ENCODE measurements at regions not wholly inside any gene's neighbourhood (a gene's known extent, or its start where the extent isn't known, plus 50 kb on each side); places are given as distances from the start of the nearest gene placed in this dataset.

- no peak for DNase-seq
Measured at GRCh38 chr19:31717269-31717923, 368.2 kb upstream of the TSHZ3 start.

GRCh38 chr19:31718032-31718431, 368.8 kb upstream of the TSHZ3 start:
- DNase-seq = no peak

GRCh38 chr19:31718898-31719297, 369.7 kb upstream of the TSHZ3 start:
- DNase-seq = no peak

- no peak for DNase-seq
Measured at GRCh38 chr19:31723101-31723500, 373.9 kb upstream of the TSHZ3 start.

GRCh38 chr19:31725051-31725450, 375.8 kb upstream of the TSHZ3 start:
- DNase-seq = no peak

GRCh38 chr19:31727536-31727935, 378.3 kb upstream of the TSHZ3 start:
- DNase-seq = no peak

- no peak for DNase-seq
Measured at GRCh38 chr19:31730270-31730669, 381.0 kb upstream of the TSHZ3 start.

GRCh38 chr19:31733591-31733990, 384.4 kb upstream of the TSHZ3 start:
- DNase-seq = no peak

- no peak for DNase-seq
Measured at GRCh38 chr19:31742249-31742648, 393.0 kb upstream of the TSHZ3 start.

- DNase-seq = no peak
Measured at GRCh38 chr19:31745731-31746130, 396.5 kb upstream of the TSHZ3 start.

- peak; percentile 86 for DNase-seq
Measured at GRCh38 chr19:31749231-31749630, 400.0 kb upstream of the TSHZ3 start.

- no peak for DNase-seq
Measured at GRCh38 chr19:31759359-31759758, 410.1 kb upstream of the TSHZ3 start.

- no peak for DNase-seq
Measured at GRCh38 chr19:31761281-31761913, 412.2 kb upstream of the TSHZ3 start.

- DNase-seq = no peak
Measured at GRCh38 chr19:31770223-31770622, 421.0 kb upstream of the TSHZ3 start.

GRCh38 chr19:31772915-31773314, 423.7 kb upstream of the TSHZ3 start:
- no peak for DNase-seq

GRCh38 chr19:31781542-31781941, 432.3 kb upstream of the TSHZ3 start:
- no peak for DNase-seq

GRCh38 chr19:31783592-31783991, 434.4 kb upstream of the TSHZ3 start:
- DNase-seq = peak; percentile 30

GRCh38 chr19:31784671-31785101, 435.4 kb upstream of the TSHZ3 start:
- no peak for DNase-seq

- DNase-seq = no peak
Measured at GRCh38 chr19:31801611-31802010, 452.4 kb upstream of the TSHZ3 start.

- DNase-seq = no peak
Measured at GRCh38 chr19:31803835-31804446, 454.7 kb upstream of the TSHZ3 start.

- no peak for DNase-seq
Measured at GRCh38 chr19:31804668-31805067, 455.4 kb upstream of the TSHZ3 start.

- DNase-seq = no peak
Measured at GRCh38 chr19:31810536-31811109, 461.4 kb upstream of the TSHZ3 start.

GRCh38 chr19:31817971-31818797, 468.9 kb upstream of the TSHZ3 start:
- DNase-seq = no peak
